ENCODE measurements at regions not wholly inside any gene's neighbourhood (a gene's known extent, or its start where the extent isn't known, plus 50 kb on each side); places are given as distances from the start of the nearest gene placed in this dataset.

DNA sequence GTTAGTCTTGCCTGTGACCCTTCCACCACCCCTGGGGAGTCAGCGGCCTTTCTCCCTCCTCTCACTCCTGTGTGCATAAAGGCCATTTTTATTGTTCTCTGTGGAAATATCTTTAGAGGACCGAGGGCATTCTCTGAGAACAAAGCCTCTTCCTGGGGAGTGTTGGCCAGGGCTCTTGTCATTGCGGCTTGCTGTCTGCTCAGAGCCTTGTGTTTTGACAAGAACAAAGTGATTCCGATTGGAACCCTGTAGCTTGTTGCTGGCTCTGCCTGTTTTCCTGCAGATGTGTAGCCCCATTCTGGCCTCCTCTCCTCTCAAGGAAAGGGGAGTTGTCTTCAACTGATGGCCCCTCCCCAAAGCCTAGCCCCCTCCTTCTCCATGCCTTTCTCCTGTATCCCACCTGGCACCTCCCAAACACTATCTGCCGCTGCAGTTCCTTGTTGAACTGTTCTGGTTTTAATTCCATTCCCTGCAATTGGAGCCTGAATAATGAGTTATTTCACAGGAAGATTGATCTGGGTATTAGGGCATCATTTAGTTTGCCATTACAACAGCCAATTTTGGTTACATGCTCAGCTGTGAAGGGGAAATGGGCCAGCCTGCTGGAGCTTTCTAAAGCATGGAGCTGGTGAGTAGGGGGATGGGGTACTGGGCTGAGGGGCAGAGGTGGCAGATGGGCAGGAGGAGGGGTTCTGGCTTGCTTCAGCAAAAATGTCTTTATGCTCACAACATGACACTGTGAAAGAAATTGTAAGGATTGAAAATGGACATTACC, 252.5 kb downstream of the LRFN2 start:
- DNase-seq (ENCODE audit: low read depth) (no peak), FAIRE-seq (no peak)
- Mint-ChIP-seq H3K36me3 (ENCODE audit: low read depth, unreplicated experiment) (peaks cover 1% of the 10 kb centered on the region), H3K9me3 (ENCODE audit: unreplicated experiment) (peaks cover 2% of the 10 kb centered on the region), H3K27me3 (ENCODE audit: low read depth, unreplicated experiment) (peaks cover 74% of the 10 kb centered on the region), H3K27ac (ENCODE audit: unreplicated experiment) (no peak overlapping the region), H3K4me3 (ENCODE audit: unreplicated experiment) (no peak overlapping the region), H3K4me1 (ENCODE audit: low read depth, unreplicated experiment) (peaks cover 16% of the 10 kb centered on the region)
- no peak overlapping the region for H3K4me3 ChIP-seq (ENCODE audit: insufficient read depth, low read depth, low read length)
- H3K27ac ChIP-seq (ENCODE audit: low read depth, low read length): no peak overlapping the region
- no peak for TF ChIP-seq EZH2 (IDR thresholded peaks at IDR 0.05; ENCODE audit: insufficient read depth, low read length)
- TF ChIP-seq, protein P1, sequence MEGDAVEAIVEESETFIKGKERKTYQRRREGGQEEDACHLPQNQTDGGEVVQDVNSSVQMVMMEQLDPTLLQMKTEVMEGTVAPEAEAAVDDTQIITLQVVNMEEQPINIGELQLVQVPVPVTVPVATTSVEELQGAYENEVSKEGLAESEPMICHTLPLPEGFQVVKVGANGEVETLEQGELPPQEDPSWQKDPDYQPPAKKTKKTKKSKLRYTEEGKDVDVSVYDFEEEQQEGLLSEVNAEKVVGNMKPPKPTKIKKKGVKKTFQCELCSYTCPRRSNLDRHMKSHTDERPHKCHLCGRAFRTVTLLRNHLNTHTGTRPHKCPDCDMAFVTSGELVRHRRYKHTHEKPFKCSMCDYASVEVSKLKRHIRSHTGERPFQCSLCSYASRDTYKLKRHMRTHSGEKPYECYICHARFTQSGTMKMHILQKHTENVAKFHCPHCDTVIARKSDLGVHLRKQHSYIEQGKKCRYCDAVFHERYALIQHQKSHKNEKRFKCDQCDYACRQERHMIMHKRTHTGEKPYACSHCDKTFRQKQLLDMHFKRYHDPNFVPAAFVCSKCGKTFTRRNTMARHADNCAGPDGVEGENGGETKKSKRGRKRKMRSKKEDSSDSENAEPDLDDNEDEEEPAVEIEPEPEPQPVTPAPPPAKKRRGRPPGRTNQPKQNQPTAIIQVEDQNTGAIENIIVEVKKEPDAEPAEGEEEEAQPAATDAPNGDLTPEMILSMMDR (IDR thresholded peaks at IDR 0.05; ENCODE audit: insufficient read depth, low read depth, low read length): no peak
- H3K79me2 ChIP-seq (ENCODE audit: insufficient read depth, low read length): no peaks in the 10 kb centered on the region
- H4K20me1 ChIP-seq (ENCODE audit: insufficient read depth, low read length): no peaks in the 10 kb centered on the region
- H3K36me3 ChIP-seq (ENCODE audit: insufficient read depth, low read length): no peaks in the 10 kb centered on the region
- no peaks in the 10 kb centered on the region for H3K4me1 ChIP-seq (ENCODE audit: insufficient read depth, low read length)
- H3K9ac ChIP-seq (ENCODE audit: low read length): no peak overlapping the region
- no peaks in the 10 kb centered on the region for H3K9me3 ChIP-seq (ENCODE audit: insufficient read depth, low read depth, low read length)
- no peak overlapping the region for H2AFZ ChIP-seq (ENCODE audit: low read depth, low read length)
- no peak overlapping the region for H3K4me2 ChIP-seq (ENCODE audit: low read length)
- peaks cover 22% of the 10 kb centered on the region for H3K27me3 ChIP-seq (ENCODE audit: insufficient read depth, low read length)

DNA sequence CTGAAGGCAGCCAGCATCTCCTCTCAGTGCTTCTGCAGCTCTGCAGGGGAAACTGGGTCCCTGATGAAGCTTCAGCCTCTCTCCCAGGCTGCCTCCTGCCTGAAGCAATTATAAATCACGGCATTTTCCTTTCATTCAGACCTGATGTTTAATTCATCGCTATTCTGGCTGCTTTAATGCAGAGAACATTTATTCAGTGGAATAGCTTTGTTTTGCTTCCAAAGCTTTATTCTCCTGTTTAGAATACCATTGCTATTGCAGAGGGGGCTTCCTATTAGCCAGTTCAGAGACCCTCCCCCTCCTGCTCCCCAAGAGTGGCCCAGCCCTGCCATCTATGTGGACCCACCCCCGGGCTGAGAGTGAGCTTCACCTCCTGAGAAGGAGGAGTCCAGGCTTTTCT, 255.6 kb downstream of the LRFN2 start:
- no peak overlapping the region for H3K27ac ChIP-seq (ENCODE audit: low read depth, low read length)
- peaks cover 24% of the 10 kb centered on the region for H3K27me3 ChIP-seq (ENCODE audit: insufficient read depth, low read length)
- H3K9me3 Mint-ChIP-seq (ENCODE audit: unreplicated experiment): no peaks in the 10 kb centered on the region
- peaks cover 1% of the 10 kb centered on the region for H3K36me3 Mint-ChIP-seq (ENCODE audit: low read depth, unreplicated experiment)
- no peaks in the 10 kb centered on the region for H3K36me3 ChIP-seq (ENCODE audit: insufficient read depth, low read length)
- no peak overlapping the region for H3K4me3 Mint-ChIP-seq (ENCODE audit: unreplicated experiment)
- DNase-seq (ENCODE audit: low read depth) (no peak), FAIRE-seq (no peak)
- H3K27me3 Mint-ChIP-seq (ENCODE audit: low read depth, unreplicated experiment): peaks cover 64% of the 10 kb centered on the region
- no peaks in the 10 kb centered on the region for H4K20me1 ChIP-seq (ENCODE audit: insufficient read depth, low read length)
- no peak overlapping the region for H3K27ac Mint-ChIP-seq (ENCODE audit: unreplicated experiment)
- no peak overlapping the region for H3K9ac ChIP-seq (ENCODE audit: low read length)
- H2AFZ ChIP-seq (ENCODE audit: low read depth, low read length): no peak overlapping the region
- no peak overlapping the region for H3K4me3 ChIP-seq (ENCODE audit: insufficient read depth, low read depth, low read length)
- H3K4me1 ChIP-seq (ENCODE audit: insufficient read depth, low read length): no peaks in the 10 kb centered on the region
- no peaks in the 10 kb centered on the region for H3K9me3 ChIP-seq (ENCODE audit: insufficient read depth, low read depth, low read length)
- TF ChIP-seq, protein P1 (IDR thresholded peaks at IDR 0.05; ENCODE audit: insufficient read depth, low read depth, low read length): no peak
- no peak for TF ChIP-seq EZH2 (IDR thresholded peaks at IDR 0.05; ENCODE audit: insufficient read depth, low read length)
- H3K79me2 ChIP-seq (ENCODE audit: insufficient read depth, low read length): no peaks in the 10 kb centered on the region
- peaks cover 12% of the 10 kb centered on the region for H3K4me1 Mint-ChIP-seq (ENCODE audit: low read depth, unreplicated experiment)
- no peak overlapping the region for H3K4me2 ChIP-seq (ENCODE audit: low read length)

GRCh38 chr6:40330301-40330721, 256.9 kb downstream of the LRFN2 start:
- no peak for FAIRE-seq
- H3K36me3 ChIP-seq (ENCODE audit: insufficient read depth, low read length): no peaks in the 10 kb centered on the region
- no peak overlapping the region for H3K27ac ChIP-seq (ENCODE audit: low read depth, low read length)
- no peak overlapping the region for H3K4me3 Mint-ChIP-seq (ENCODE audit: unreplicated experiment)
- H3K9me3 ChIP-seq (ENCODE audit: insufficient read depth, low read depth, low read length): no peaks in the 10 kb centered on the region
- no peak overlapping the region for H3K4me3 ChIP-seq (ENCODE audit: insufficient read depth, low read depth, low read length)
- no peaks in the 10 kb centered on the region for H3K79me2 ChIP-seq (ENCODE audit: insufficient read depth, low read length)
- no peaks in the 10 kb centered on the region for H3K36me3 Mint-ChIP-seq (ENCODE audit: low read depth, unreplicated experiment)
- peaks cover 24% of the 10 kb centered on the region for H3K27me3 ChIP-seq (ENCODE audit: insufficient read depth, low read length)
- DNase-seq (ENCODE audit: low read depth): no peak
- H2AFZ ChIP-seq (ENCODE audit: low read depth, low read length): no peak overlapping the region
- peaks cover 4% of the 10 kb centered on the region for H3K4me1 Mint-ChIP-seq (ENCODE audit: low read depth, unreplicated experiment)
- H3K9ac ChIP-seq (ENCODE audit: low read length): no peak overlapping the region
- peaks cover 63% of the 10 kb centered on the region for H3K27me3 Mint-ChIP-seq (ENCODE audit: low read depth, unreplicated experiment)
- H3K4me2 ChIP-seq (ENCODE audit: low read length): no peak overlapping the region
- H3K4me1 ChIP-seq (ENCODE audit: insufficient read depth, low read length): no peaks in the 10 kb centered on the region
- TF ChIP-seq, protein P1 (IDR thresholded peaks at IDR 0.05; ENCODE audit: insufficient read depth, low read depth, low read length): no peak
- no peak for TF ChIP-seq EZH2 (IDR thresholded peaks at IDR 0.05; ENCODE audit: insufficient read depth, low read length)
- no peak overlapping the region for H3K27ac Mint-ChIP-seq (ENCODE audit: unreplicated experiment)
- H4K20me1 ChIP-seq (ENCODE audit: insufficient read depth, low read length): no peaks in the 10 kb centered on the region
- H3K9me3 Mint-ChIP-seq (ENCODE audit: unreplicated experiment): no peaks in the 10 kb centered on the region

Measured in astrocyte (in vitro differentiated cells and primary cell).